ENCODE measurements at regions not wholly inside any gene's neighbourhood (a gene's known extent, or its start where the extent isn't known, plus 50 kb on each side); places are given as distances from the start of the nearest gene placed in this dataset.

GRCh38 chr2:215567504-215567903 is 131.6 kb upstream of the FN1 start:
- TF ChIP-seq YY1 (IDR thresholded peaks at IDR 0.05) (no peak), HNF4A (conservative IDR thresholded peaks at IDR 0.05) (no peak), ATF3 (IDR thresholded peaks at IDR 0.05) (no peak), TAF1 (conservative IDR thresholded peaks at IDR 0.05) (no peak), RXRA (IDR thresholded peaks at IDR 0.05) (no peak), JUND (IDR thresholded peaks at IDR 0.05) (no peak), REST (IDR thresholded peaks at IDR 0.05) (no peak), FOXA1 (IDR thresholded peaks at IDR 0.05) (no peak), NR2F2 (IDR thresholded peaks at IDR 0.05) (no peak), ZBTB33 (IDR thresholded peaks at IDR 0.05) (no peak), SP1 (IDR thresholded peaks at IDR 0.05) (no peak), GABPA (IDR thresholded peaks at IDR 0.05 in 1 of 2, conservative IDR thresholded peaks at IDR 0.05 in 1 of 2) (no peak)
- H3K4me1 ChIP-seq (ENCODE audit: control insufficient read depth in 4 of 4, insufficient read depth in 4 of 4, low read length in 3 of 4), result peaks cover 0 to 4% (median 2%) of the 10 kb centered on the region in 4 donors
- DNase-seq (ENCODE audit: low spot score), result no peak
- no peak overlapping the region for H3K4me3 ChIP-seq (ENCODE audit: low read depth in 1 of 3, low read length in 3 of 3)
- 99% methylated on average over 5 of the region's 5 CpGs for WGBS
- H3K36me3 ChIP-seq (ENCODE audit: control insufficient read depth in 4 of 4, insufficient read depth in 3 of 4, low read depth in 1 of 4, low read length in 3 of 4), result no peaks in the 10 kb centered on the region
- H3K9ac ChIP-seq (ENCODE audit: low read depth in 1 of 2, low read length in 2 of 2), result no peak overlapping the region
- H3K27me3 ChIP-seq (ENCODE audit: control insufficient read depth in 4 of 4, insufficient read depth in 4 of 4, low read length in 3 of 4), result no peaks in the 10 kb centered on the region
- no peaks in the 10 kb centered on the region for H3K9me3 ChIP-seq (ENCODE audit: control insufficient read depth in 4 of 4, low read length in 3 of 4)
- H3K27ac ChIP-seq (ENCODE audit: low read depth in 1 of 2, low read length in 2 of 2), result no peak overlapping the region

GRCh38 chr2:215565897-215566296 is 130.0 kb upstream of the FN1 start:
- H3K36me3 ChIP-seq (ENCODE audit: control insufficient read depth in 4 of 4, insufficient read depth in 3 of 4, low read depth in 1 of 4, low read length in 3 of 4), result no peaks in the 10 kb centered on the region
- DNase-seq (ENCODE audit: low spot score), result no peak
- no peak overlapping the region for H3K9ac ChIP-seq (ENCODE audit: low read depth in 1 of 2, low read length in 2 of 2)
- H3K4me3 ChIP-seq (ENCODE audit: low read depth in 1 of 3, low read length in 3 of 3), result no peak overlapping the region
- H3K9me3 ChIP-seq (ENCODE audit: control insufficient read depth in 4 of 4, low read length in 3 of 4), result no peaks in the 10 kb centered on the region
- H3K27me3 ChIP-seq (ENCODE audit: control insufficient read depth in 4 of 4, insufficient read depth in 4 of 4, low read length in 3 of 4), result no peaks in the 10 kb centered on the region
- H3K27ac ChIP-seq (ENCODE audit: low read depth in 1 of 2, low read length in 2 of 2), result no peak overlapping the region
- whole genome bisulfite sequencing, result 95% methylated on average over 2 of the region's 2 CpGs
- TF ChIP-seq HNF4A (conservative IDR thresholded peaks at IDR 0.05) (no peak), SP1 (IDR thresholded peaks at IDR 0.05) (no peak), EGR1 (IDR thresholded peaks at IDR 0.05; ENCODE audit: low read depth in 2 of 2) (no peak), ZBTB33 (IDR thresholded peaks at IDR 0.05) (no peak), YY1 (IDR thresholded peaks at IDR 0.05) (no peak), MAX (IDR thresholded peaks at IDR 0.05) (no peak), RAD21 (IDR thresholded peaks at IDR 0.05) (no peak), NR2F2 (IDR thresholded peaks at IDR 0.05) (no peak), ATF3 (IDR thresholded peaks at IDR 0.05) (no peak), FOXA1 (IDR thresholded peaks at IDR 0.05) (no peak), TAF1 (conservative IDR thresholded peaks at IDR 0.05) (no peak), FOXA2 (IDR thresholded peaks at IDR 0.05) (no peak), REST (IDR thresholded peaks at IDR 0.05) (no peak), CTCF (IDR thresholded peaks at IDR 0.05; ENCODE audit: low read depth, low read length, missing input control) (no peak)
- H3K4me1 ChIP-seq (ENCODE audit: control insufficient read depth in 4 of 4, insufficient read depth in 4 of 4, low read length in 3 of 4), result no peaks in the 10 kb centered on the region

Data from liver (tissue), 8 donors.